ENCODE measurements at regions not wholly inside any gene's neighbourhood (a gene's known extent, or its start where the extent isn't known, plus 50 kb on each side); places are given as distances from the start of the nearest gene placed in this dataset.
"Not testable (repeated sequence)": the region's sequence is repeated elsewhere in the genome, so short reads cannot be mapped to it uniquely, and the experiment has no call there.

DNA sequence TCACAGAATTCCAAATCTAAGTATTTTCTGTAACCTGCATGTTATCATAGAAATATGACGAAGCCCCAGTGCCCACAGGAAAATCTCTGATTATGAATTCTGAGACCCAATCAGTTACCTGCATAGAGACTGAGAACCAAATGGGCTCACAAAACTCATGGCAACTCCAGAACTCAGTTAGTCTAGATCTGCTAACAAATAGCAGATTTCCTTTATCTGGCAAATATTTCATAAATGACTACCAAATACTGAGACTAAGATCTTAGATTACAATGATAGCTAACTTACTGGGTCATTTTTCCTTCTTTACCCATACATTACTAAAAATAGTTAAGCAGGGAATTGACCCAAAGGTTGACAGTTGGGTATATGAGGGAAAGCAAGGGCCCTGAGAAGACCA, 228.1 kb upstream of the FAT3 start:
- BruUV-seq (replicated peaks) = no TSS peak
- Histone ChIP-seq H3K4me1 (ENCODE audit: control insufficient read depth, extremely low read depth, insufficient read depth, low read length) (no peaks in the 10 kb centered on the region), H3K9me3 (replicated peaks; ENCODE audit: control insufficient read depth, insufficient read depth, low read length) (no peaks in the 10 kb centered on the region), H3K79me2 (ENCODE audit: control insufficient read depth, insufficient read depth, low read length) (no peaks in the 10 kb centered on the region), H3K9me1 (replicated peaks; ENCODE audit: control insufficient read depth, extremely low read depth, insufficient read depth, low read length) (no peaks in the 10 kb centered on the region), H4K20me1 (replicated peaks; ENCODE audit: control insufficient read depth, extremely low read depth, insufficient read depth, low read length) (no peaks in the 10 kb centered on the region), H3K27me3 (ENCODE audit: control insufficient read depth in 2 of 2, insufficient read depth in 2 of 2, low read length in 2 of 2) (no peaks in the 10 kb centered on the region), H2AFZ (ENCODE audit: low read depth, low read length) (no peak overlapping the region), H3K4me3 (replicated peaks in 1 of 3; ENCODE audit: insufficient read depth in 1 of 3, low read depth in 1 of 3, low read length in 3 of 3) (no peak overlapping the region), H3K9ac (replicated peaks; ENCODE audit: extremely low read depth, insufficient read depth, low read length) (no peak overlapping the region), H3K27ac (ENCODE audit: insufficient read depth, low read depth, low read length) (no peak overlapping the region), H3K36me3 (ENCODE audit: control insufficient read depth in 2 of 2, extremely low read depth in 1 of 2, insufficient read depth in 2 of 2, low read length in 2 of 2) (no peaks in the 10 kb centered on the region), H3K4me2 (ENCODE audit: insufficient read depth, low read length) (no peak overlapping the region)
- dilution Hi-C loops (cut with MboI; ENCODE audit: extremely low pct_ligation_motif_present, low sequenced_read_pairs) (no loop called here), intact Hi-C loops (cut with micrococcal nuclease) (no loop called here)
- CTCF ChIA-PET = no interaction called here
- TF ChIP-seq GATA2 (IDR thresholded peaks at IDR 0.05; ENCODE audit: insufficient read depth, insufficient read length, low read depth, low read length) (no peak), EZH2 (IDR thresholded peaks at IDR 0.05; ENCODE audit: borderline replicate concordance, low read depth, low read length, severe bottlenecking) (no peak), POLR2A (IDR thresholded peaks at IDR 0.05; ENCODE audit: low read depth, low read length) (no peak), FOS (IDR thresholded peaks at IDR 0.05; ENCODE audit: borderline replicate concordance, insufficient read depth, low read length) (no peak), MYC (IDR thresholded peaks at IDR 0.05; ENCODE audit: low read depth, low read length) (no peak), JUN (IDR thresholded peaks at IDR 0.05; ENCODE audit: borderline replicate concordance, insufficient read depth, insufficient read length, low read depth) (no peak), POLR2AphosphoS5 (IDR thresholded peaks at IDR 0.05; ENCODE audit: insufficient read depth, low read depth, low read length) (no peak), MAX (IDR thresholded peaks at IDR 0.05; ENCODE audit: insufficient read depth, insufficient read length) (no peak), CTCF (IDR thresholded peaks at IDR 0.05; ENCODE audit: extremely low read depth in 1 of 2, insufficient read depth in 1 of 2, low read depth in 1 of 2, low read length in 2 of 2) (no peak)
- DNase-seq (ENCODE audit: low read depth, low spot score) (no peak), FAIRE-seq (no peak)
- POLR2A ChIA-PET = no interaction called here

DNA sequence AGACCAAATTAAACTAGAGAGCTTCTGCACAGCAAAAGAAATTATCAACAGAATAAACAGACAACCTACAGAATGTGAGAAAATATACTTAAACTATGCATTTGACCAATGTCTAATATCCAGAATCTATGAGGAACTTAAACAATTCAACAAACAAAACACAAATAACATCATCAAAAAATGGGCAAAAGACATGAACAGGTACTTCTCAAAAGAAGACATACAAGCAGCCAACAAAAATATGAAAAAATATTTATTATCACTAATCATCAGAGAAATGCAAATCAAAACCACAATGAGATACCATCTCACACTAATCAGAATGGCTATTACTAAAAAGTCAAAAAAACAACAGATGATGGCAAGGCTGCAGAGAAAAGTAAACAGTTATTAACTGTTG, 236.2 kb upstream of the FAT3 start:
- H3K9me1 ChIP-seq (replicated peaks; ENCODE audit: control insufficient read depth, extremely low read depth, insufficient read depth, low read length); H3K36me3 ChIP-seq (ENCODE audit: control insufficient read depth in 2 of 2, extremely low read depth in 1 of 2, insufficient read depth in 2 of 2, low read length in 2 of 2); H3K4me2 ChIP-seq (ENCODE audit: insufficient read depth, low read length); POLR2A ChIA-PET; H3K79me2 ChIP-seq (ENCODE audit: control insufficient read depth, insufficient read depth, low read length); H4K20me1 ChIP-seq (replicated peaks; ENCODE audit: control insufficient read depth, extremely low read depth, insufficient read depth, low read length); BruUV-seq (replicated peaks); H3K4me3 ChIP-seq (replicated peaks in 1 of 3; ENCODE audit: insufficient read depth in 1 of 3, low read depth in 1 of 3, low read length in 3 of 3); H3K4me1 ChIP-seq (ENCODE audit: control insufficient read depth, extremely low read depth, insufficient read depth, low read length); CTCF ChIA-PET; FAIRE-seq; H3K27ac ChIP-seq (ENCODE audit: insufficient read depth, low read depth, low read length); intact Hi-C loops (cut with micrococcal nuclease); H3K27me3 ChIP-seq (ENCODE audit: control insufficient read depth in 2 of 2, insufficient read depth in 2 of 2, low read length in 2 of 2); dilution Hi-C loops (cut with MboI; ENCODE audit: extremely low pct_ligation_motif_present, low sequenced_read_pairs); DNase-seq (ENCODE audit: low read depth, low spot score); H3K9ac ChIP-seq (replicated peaks; ENCODE audit: extremely low read depth, insufficient read depth, low read length); H3K9me3 ChIP-seq (replicated peaks; ENCODE audit: control insufficient read depth, insufficient read depth, low read length); H2AFZ ChIP-seq (ENCODE audit: low read depth, low read length): not testable (repeated sequence)

Data from endothelial cell of umbilical vein (primary cell).